ENCODE measurements at regions not wholly inside any gene's neighbourhood (a gene's known extent, or its start where the extent isn't known, plus 50 kb on each side); places are given as distances from the start of the nearest gene placed in this dataset.

DNA sequence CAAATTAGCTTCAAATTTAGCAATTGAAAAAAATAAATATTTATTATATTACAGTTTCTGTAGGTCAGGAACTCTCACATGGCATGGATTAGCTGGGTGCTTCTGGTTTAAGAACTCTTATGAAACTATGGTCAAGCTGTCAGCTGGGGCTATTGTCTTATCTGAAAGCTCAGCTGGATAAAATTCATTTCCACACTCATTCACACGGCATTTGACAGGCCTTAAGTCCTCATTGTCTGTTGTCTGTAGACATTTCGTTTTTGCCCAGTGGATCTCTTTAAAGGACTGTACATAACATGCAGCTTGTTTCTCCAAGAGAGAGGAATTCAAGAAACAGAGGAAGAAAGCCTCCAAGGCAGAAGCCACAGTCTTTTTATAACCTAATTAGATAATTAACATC is 1556.8 kb upstream of the SLC39A10 start:
- POLR2A ChIA-PET: no interaction called here
- in situ Hi-C loops (cut with MboI) (no loop called here), intact Hi-C loops (cut with micrococcal nuclease; ENCODE audit: unreplicated experiment) (no loop called here)
- Histone ChIP-seq H3K79me2 (ENCODE audit: control insufficient read depth, insufficient read depth, low read length) (no peaks in the 10 kb centered on the region), H3K4me3 (no peak overlapping the region), H3K9me3 (replicated peaks; ENCODE audit: control insufficient read depth, insufficient read depth, low read length) (no peaks in the 10 kb centered on the region), H3K9ac (ENCODE audit: control insufficient read depth, insufficient read depth, low read length) (no peak overlapping the region), H3K4me2 (ENCODE audit: control insufficient read depth, insufficient read depth) (no peak overlapping the region), H3K27ac (ENCODE audit: control insufficient read depth, insufficient read depth) (no peak overlapping the region), H2AFZ (ENCODE audit: control insufficient read depth, low read depth, low read length) (no peak overlapping the region), H3K4me1 (ENCODE audit: control insufficient read depth, insufficient read depth, low read length) (peaks cover 13% of the 10 kb centered on the region), H3K36me3 (ENCODE audit: control insufficient read depth in 2 of 2, insufficient read depth in 2 of 2, low read length in 1 of 2) (no peaks in the 10 kb centered on the region), H3K27me3 (replicated peaks in 1 of 2; ENCODE audit: control insufficient read depth in 2 of 2, insufficient read depth in 2 of 2, low read length in 1 of 2) (no peaks in the 10 kb centered on the region), H4K20me1 (ENCODE audit: control insufficient read depth, insufficient read depth) (no peaks in the 10 kb centered on the region)
- 21% methylated on average over 2 of the region's 2 CpGs for WGBS (ENCODE audit: insufficient coverage, insufficient replicate concordance, low lambda C conversion rate, missing lambda C conversion rate)
- CTCF ChIA-PET: interaction anchor here (0.6 kb wide), 1 partner anchor 15 kb away, joined by 3 read pairs; no protein-coding TSS in a partner anchor
- TF ChIP-seq RELA (IDR thresholded peaks at IDR 0.05; ENCODE audit: borderline replicate concordance, partially characterized antibody) (no peak), CHD2 (IDR thresholded peaks at IDR 0.05; ENCODE audit: borderline replicate concordance, low read depth, low read length) (no peak), ZNF384 (IDR thresholded peaks at IDR 0.05; ENCODE audit: borderline replicate concordance, low read depth, low read length) (no peak), TBL1XR1 (IDR thresholded peaks at IDR 0.05; ENCODE audit: low read depth, low read length) (no peak), WRNIP1 (IDR thresholded peaks at IDR 0.05; ENCODE audit: borderline replicate concordance, low read depth, low read length) (no peak), CHD1 (IDR thresholded peaks at IDR 0.05; ENCODE audit: low read depth, low read length) (no peak), SMC3 (IDR thresholded peaks at IDR 0.05; ENCODE audit: borderline replicate concordance, low read length) (no peak), IKZF2 (IDR thresholded peaks at IDR 0.05) (no peak), SIN3A (IDR thresholded peaks at IDR 0.05; ENCODE audit: low read depth, low read length) (no peak), EGR1 (IDR thresholded peaks at IDR 0.05; ENCODE audit: borderline replicate concordance in 1 of 2, low read depth in 2 of 2, low read length in 2 of 2) (no peak), KLF5 (IDR thresholded peaks at IDR 0.05; ENCODE audit: partially characterized antibody) (no peak), DPF2 (IDR thresholded peaks at IDR 0.05) (no peak), MYB (IDR thresholded peaks at IDR 0.05; ENCODE audit: borderline replicate concordance, low read depth, low read length) (no peak), CHD4 (IDR thresholded peaks at IDR 0.05) (no peak)
- TF ChIP-seq, protein P1, sequence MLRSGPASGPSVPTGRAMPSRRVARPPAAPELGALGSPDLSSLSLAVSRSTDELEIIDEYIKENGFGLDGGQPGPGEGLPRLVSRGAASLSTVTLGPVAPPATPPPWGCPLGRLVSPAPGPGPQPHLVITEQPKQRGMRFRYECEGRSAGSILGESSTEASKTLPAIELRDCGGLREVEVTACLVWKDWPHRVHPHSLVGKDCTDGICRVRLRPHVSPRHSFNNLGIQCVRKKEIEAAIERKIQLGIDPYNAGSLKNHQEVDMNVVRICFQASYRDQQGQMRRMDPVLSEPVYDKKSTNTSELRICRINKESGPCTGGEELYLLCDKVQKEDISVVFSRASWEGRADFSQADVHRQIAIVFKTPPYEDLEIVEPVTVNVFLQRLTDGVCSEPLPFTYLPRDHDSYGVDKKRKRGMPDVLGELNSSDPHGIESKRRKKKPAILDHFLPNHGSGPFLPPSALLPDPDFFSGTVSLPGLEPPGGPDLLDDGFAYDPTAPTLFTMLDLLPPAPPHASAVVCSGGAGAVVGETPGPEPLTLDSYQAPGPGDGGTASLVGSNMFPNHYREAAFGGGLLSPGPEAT (IDR thresholded peaks at IDR 0.05; ENCODE audit: low read depth): no peak
- TF ChIP-seq, protein P2, sequence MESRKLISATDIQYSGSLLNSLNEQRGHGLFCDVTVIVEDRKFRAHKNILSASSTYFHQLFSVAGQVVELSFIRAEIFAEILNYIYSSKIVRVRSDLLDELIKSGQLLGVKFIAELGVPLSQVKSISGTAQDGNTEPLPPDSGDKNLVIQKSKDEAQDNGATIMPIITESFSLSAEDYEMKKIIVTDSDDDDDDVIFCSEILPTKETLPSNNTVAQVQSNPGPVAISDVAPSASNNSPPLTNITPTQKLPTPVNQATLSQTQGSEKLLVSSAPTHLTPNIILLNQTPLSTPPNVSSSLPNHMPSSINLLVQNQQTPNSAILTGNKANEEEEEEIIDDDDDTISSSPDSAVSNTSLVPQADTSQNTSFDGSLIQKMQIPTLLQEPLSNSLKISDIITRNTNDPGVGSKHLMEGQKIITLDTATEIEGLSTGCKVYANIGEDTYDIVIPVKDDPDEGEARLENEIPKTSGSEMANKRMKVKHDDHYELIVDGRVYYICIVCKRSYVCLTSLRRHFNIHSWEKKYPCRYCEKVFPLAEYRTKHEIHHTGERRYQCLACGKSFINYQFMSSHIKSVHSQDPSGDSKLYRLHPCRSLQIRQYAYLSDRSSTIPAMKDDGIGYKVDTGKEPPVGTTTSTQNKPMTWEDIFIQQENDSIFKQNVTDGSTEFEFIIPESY (IDR thresholded peaks at IDR 0.05): no peak
- TF ChIP-seq, protein P3, sequence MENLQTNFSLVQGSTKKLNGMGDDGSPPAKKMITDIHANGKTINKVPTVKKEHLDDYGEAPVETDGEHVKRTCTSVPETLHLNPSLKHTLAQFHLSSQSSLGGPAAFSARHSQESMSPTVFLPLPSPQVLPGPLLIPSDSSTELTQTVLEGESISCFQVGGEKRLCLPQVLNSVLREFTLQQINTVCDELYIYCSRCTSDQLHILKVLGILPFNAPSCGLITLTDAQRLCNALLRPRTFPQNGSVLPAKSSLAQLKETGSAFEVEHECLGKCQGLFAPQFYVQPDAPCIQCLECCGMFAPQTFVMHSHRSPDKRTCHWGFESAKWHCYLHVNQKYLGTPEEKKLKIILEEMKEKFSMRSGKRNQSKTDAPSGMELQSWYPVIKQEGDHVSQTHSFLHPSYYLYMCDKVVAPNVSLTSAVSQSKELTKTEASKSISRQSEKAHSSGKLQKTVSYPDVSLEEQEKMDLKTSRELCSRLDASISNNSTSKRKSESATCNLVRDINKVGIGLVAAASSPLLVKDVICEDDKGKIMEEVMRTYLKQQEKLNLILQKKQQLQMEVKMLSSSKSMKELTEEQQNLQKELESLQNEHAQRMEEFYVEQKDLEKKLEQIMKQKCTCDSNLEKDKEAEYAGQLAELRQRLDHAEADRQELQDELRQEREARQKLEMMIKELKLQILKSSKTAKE (IDR thresholded peaks at IDR 0.05; ENCODE audit: low read depth, poor library complexity, severe bottlenecking): no peak
- ATAC-seq (no peak), FAIRE-seq (no peak), DNase-seq (ENCODE audit: low read depth, low spot score) (no peak)
- no TSS peak for BruUV-seq (replicated peaks)
- RAD21 ChIA-PET (ENCODE audit: unreplicated experiment): no interaction called here
- SMC1A ChIA-PET (ENCODE audit: uncharacterized antibody, unreplicated experiment): no interaction called here

Data from GM12878 (cell line).